Central memory CD4-positive, alpha-beta T cell (primary cell): ENCODE measurements at regions not wholly inside any gene's neighbourhood (a gene's known extent, or its start where the extent isn't known, plus 50 kb on each side); places are given as distances from the start of the nearest gene placed in this dataset.

ENCODE experiments used
- DNase-seq: peaks from one replicate; pipeline ENCODE4 v3.0.0; 2022

DNA sequence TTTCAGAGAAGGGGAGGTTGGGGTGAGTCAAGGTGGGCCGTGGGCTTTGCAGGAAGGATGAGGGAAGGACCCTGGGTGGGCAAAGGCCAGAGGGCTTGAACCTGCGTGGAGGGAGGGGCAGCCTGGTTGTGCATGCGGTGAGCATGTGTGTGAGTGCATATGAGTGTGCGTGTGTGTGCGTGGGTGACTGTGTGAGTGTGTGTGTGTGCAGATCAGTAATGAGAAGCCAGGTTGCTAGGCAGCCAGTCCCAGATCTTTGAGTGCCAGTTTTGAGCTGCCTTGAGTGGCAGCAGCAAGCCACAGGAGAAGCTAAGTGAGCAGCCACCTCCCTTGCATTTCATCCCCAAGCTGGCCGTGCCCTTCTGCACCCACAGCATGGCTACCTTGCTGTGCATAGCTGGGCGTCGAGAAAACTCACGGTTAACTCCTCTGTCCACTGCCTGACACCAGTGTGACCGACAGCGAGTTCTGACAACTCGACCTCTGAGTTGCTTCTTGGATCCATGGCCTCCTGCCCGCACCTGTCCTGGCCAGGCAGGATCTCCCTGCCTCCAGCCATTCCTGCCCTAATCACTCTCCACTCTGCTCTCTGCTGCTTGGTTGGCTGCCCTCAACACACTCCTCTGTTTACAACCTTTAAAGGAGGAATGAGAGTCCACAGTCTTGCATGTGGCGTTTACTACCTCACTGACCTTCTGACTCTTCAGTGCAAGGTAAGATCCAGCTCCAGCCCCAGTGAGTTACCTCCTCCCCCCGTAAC is 775.4 kb downstream of the TYW1 start:
- no peak for DNase-seq

DNA sequence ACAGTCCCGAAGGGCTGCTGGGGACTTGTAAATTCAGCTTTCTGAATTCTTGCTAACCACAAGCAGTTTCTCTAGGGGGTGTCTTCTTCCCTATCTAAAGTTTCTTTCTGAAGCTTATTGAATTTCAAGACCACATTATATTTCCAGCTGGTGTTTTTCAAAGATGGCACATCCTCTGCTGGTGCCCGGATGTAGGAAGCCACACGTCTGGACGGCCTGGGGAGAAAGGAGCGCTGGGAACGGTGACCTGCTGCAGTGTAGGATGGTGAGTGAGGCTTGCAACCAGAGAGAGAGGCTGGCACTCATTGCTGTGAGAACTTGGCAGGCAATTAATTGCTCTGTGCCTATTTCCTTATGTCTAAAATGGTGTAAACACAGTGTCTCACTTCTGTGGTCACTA is 776.4 kb downstream of the TYW1 start:
- DNase-seq = no peak

DNA sequence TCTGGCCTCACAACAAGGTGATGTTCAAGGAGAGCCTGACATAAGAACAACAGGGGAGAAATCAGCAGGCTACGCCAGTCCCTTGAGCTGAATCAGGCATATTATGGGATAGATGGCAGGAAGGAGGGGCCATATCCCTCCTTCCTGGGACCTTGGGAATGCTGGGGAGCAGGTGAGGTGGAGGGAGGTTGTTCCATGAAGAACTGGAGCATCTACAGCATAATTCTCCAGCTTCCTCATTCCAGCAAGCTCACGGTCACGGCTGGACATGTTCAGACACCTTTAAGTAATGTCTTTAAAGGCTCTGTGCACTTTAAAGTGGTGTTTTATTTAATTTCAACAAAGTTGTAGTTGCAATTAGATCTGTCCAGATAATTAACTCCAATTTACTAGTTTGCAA is 780.5 kb downstream of the TYW1 start:
- no peak for DNase-seq

DNA sequence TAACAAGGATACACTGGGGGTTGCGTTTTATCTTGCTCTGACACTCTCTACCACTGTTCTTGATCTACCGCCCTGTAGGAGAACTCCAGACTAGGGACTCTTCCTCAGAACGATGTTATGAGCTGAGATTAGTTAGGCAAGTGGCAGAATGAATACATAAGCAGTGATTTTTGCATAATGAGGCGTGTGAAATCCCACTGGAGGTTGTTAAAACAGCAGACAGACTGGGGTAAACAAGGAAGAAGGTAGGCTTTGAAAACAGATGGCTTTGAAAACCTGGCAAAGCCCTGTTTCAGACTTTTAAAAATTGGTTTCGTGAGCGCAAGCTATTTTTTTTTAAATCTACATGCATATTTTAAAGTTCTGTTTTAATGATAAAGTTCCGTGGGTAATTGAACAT is 785.2 kb downstream of the TYW1 start:
- DNase-seq = no peak

DNA sequence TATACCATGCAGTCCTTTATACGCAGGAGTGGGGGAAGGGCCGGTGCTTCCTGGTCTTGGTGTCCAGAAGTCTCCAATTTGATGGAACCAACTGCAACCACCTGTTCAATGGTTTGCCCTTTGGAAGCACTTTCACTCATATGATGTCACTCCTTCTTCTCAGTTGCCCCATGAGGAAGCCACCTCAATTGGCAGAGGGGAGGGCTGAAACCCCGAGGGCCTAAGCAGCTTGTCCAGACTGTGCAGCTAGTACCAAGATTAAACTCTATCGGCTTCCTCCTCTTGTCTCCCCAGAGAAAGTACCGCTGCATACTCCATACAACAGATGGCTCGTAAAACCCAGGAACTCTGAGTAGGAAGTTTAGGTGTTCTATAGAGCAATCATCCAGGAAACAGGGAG is 789.4 kb downstream of the TYW1 start:
- DNase-seq = no peak

DNA sequence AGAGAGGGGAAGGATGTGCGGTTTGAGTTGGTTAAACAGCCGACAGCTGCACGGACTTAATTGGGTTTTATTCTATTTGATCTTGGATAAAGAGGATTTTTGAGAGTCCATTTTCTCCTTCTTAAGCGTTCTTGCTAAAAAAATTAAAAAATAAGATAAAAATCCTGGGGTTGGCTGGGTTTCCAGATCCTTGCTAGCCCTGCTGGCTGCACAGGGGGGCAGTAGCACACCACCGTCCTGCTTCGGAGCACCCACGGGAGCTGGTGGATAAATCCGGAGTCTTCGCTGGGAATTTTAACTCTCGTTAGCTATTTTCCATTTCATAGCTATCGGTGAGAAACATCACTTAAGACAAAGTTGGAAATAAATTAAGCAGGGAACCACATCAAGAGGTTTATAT is 792.0 kb downstream of the TYW1 start:
- DNase-seq = no peak

DNA sequence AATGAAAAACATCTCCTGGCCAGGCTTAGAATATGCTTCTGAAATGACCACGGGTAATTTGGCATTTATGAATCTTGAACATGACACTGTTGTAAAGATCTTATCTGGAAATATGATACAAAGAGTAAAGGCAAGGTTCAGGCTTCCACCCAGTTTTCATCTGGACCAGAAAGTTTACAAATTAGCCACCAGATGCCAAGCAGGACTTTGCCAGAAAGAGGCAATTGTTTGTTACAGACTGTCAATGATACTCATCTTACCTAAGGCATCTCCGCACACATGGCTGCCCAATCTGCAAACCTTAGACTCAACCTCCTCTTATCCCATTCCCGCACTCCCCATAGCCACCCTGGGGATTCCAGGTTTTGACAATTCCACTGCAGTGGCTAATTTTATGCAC is 795.3 kb downstream of the TYW1 start:
- DNase-seq = no peak

DNA sequence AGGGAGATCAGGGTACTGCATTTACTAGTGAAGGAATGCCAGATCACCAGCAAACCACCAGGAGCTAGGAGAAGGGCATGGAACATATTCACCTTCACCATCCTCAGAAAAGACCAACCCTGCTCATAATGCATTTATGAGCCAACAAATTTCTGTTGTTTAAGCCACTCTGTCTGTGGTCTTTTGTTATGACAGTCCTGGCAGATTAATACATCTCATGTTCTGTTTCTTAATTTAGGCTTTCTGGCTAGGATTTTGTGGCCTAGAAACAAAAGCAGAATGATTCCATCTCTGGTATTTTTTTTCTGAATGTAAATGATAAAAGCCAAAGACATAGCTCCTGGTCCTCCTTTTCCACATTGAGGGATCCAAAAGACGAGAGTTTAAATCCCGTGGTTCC is 797.9 kb downstream of the TYW1 start:
- DNase-seq = no peak

DNA sequence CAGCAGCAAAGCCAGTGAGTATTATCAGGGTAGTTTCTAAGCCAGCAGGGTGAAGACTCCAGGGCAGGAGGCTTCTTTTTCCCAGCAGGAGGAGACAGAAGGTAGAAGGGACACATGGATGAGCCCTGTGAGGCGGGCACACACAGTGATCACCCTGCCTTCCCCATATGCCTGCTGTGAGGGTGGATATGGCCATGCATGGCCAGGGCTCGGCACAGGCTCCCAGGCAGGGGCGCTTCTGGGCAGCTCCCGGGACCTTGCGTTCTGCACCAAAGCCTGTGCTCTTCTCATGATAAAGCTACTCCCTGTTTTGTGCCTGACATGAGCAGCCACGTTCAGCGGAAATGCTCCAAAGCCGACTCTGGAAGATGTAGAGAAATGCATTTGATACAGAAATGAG is 807.2 kb downstream of the TYW1 start:
- no peak for DNase-seq

DNA sequence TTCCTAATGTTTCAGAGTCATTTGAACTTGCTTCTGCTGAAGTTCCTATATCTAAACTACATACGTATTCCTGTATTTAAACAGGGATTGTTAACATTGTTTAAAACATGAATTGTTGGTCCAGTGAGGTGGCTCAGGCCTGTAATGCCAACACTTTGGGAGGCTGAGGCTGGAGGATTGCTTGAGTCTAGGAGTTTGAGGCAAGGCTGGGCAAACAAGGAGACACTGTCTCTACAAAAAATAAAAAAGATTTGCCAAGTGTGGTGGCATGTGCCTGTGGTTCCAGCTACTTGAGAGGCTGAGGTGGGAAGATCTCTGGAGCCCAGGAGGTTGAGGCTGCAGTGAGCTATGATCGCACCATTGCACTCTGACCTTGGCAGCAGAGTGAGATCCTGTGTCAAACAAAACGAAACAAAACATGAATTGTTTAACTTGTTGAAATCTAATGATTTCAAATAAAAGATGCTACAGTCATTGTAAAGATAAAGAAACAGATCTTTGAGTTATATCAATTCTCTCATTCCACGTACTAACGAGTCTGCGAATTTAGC is 809.4 kb downstream of the TYW1 start:
- DNase-seq = no peak

DNA sequence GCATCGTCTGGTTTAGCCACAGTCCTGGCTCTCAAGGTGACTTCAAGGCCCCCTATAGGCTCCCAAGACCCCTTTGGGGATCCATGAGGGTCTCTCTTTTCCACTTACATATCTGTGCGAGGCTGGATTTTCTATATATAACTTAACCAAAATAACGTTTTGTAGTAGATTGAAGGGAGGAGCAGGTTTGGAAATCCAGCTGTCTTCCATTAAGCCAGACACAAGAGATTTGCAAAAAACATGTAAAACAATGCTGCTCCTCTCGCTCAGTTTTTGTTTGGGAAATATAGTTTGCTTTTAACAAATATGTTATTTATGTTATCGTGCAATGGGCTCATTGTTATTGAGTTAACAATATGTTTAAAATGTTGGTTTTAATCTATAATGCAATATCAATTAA is 811.2 kb downstream of the TYW1 start:
- no peak for DNase-seq

DNA sequence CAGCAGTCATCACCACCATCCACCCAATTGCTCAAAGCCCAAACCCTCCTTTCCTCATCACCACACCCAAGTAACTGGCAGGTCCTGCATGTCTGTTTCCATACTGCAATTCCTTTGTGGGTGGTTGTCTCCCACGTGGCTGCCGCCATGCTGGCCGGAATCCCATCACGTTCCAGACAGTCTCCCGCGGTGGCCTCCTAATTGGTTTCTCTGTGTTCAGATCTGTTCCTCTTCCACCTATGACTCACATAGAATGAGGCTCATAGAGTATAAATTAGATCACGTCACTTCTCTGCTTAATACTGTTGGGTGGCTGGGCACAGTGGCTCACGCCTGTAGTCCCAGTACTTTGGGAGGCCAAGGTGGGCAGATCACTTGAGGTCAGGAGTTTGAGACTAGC is 813.0 kb downstream of the TYW1 start:
- DNase-seq = no peak

DNA sequence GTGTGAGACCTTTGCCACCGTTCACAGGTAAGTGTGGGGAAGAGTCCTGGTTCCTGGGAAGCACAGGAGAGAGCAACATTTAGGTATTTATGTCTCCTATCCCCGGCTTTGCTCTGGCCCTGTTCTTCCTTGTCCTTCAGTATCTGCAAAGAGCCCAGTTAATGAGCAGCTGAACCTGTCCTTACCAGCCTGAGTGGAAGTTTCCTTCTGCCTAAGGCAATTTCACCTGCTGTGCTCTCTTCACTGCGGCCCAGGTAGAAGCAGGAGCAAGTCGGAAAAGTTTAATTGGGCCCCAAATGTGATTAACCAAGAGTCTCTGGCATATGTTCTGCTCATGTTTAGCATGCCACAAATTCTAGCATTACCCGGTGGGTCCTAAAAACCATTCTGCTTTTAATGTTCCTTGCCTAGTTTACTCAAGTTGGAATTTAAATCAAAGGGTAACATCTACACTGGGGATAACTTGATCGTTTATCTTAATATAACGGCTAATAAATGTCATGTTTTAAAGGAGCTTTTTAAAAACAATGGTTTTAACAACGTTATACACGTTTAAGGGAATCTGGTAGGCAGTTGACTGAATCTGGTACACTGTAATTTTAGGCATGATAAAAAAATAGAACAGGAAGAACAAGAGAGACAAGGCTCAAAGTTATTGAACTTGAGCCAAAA is 817.1 kb downstream of the TYW1 start:
- no peak for DNase-seq

DNA sequence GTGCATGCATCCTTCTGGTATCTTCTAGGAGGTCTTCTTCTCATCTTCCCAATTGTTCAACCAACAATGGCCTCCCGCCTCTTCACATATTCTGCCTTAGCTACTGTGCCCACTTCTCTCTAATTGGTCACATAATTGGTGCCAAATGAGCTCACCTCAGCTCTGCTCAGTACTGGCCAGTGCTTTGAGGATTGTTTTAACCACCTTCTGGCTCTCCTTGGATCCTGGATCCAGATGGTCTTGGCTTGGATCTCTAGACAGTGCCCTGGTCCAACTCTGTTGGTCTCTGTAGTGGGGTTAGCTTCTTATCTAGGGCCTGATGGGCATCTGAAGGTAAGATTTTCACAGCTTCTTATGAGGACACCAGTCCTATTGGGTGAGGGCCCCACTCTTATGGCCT is 820.8 kb downstream of the TYW1 start:
- DNase-seq = no peak

DNA sequence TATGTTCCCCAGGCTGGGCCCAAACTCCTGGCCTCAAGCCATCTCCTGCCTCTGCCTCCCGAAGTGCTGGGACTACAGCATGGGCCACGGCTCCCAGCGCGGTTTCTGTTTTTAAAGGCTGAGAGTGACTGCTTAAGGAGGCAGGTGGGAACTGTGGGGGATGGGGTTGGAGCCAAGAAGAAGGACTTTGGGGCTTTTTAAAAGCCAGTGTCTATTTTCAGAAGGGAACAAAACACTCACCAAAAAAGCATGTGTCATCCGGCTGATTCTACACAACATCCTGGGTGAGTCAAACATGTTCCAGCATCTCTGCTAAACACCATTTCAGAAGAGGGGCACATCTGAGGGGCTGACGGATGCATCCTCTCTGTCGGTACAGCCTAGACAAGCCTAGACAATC is 824.5 kb downstream of the TYW1 start:
- no peak for DNase-seq

DNA sequence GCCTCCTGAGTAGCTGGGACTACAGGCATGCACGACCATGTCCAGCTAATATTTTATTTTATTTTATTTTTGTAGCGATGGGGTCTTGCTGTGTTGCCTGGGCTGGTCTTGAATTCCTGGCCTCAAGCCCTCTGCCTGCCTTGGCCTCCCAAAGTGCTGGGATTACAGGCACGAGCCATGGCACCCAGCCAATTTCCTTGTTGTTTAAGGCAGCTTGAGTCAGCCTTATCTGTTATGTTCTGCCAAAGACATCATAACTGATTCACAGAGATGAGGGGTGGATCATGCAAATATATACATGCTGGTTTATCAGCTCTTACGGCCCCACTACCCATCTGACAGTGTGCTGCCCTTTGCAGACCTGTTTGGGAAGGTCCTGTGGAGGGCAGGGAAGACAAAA is 826.7 kb downstream of the TYW1 start:
- DNase-seq = no peak

DNA sequence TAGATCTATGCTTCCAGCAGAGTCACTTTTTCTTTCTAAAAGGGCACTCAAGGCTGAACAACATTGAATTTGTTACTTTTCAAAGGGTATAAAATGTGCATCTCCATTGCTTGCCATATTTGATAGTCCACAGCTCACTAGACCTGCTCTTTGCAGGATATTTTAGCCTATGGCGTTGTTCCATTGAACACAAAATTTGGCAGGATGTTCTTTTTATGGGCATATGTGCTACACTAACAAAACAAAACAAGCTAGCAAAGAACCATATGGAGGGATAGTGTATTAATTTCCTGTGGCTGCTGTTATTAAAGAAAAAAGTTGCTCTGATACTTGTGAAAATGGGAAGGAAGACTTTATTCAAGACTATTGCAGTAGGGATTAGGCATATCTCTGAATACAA is 828.7 kb downstream of the TYW1 start:
- DNase-seq = no peak

DNA sequence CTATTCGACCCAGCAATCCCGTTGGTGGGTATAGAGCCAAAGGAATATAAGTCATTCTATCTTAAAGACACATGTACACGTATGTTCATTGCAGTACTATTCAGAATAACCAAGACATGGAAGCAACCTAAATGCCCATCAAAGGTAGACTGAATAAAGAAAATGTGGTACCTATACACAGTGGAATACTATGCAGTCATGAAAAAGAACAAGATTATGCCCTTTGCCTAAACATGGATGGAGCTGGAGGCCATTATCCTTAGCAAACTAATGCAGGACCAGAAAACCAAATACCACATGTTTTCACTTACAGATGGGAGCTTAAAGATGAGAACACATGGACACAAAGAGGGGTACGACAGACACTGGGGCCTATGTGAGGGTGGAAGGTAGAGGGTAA is 845.3 kb downstream of the TYW1 start:
- DNase-seq = no peak

DNA sequence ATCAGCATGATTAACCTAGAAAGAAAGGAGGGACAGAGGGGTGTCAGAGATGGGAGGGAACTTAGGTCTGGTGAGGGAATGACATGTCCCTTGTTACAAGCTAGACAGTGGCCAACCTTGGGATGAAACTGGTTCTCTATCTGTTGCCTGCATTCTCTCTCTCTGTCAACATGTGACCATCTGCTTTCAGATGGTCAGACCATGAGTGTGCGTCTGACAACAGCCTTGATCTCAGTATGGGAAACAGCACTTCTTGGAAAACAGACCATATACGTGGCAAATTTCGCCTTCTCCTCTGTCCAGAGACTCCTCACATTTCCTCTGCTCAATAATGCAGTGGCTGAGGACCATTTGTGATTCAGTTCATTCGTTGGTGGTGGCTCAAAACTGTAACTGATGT is 845.9 kb downstream of the TYW1 start:
- DNase-seq = no peak

DNA sequence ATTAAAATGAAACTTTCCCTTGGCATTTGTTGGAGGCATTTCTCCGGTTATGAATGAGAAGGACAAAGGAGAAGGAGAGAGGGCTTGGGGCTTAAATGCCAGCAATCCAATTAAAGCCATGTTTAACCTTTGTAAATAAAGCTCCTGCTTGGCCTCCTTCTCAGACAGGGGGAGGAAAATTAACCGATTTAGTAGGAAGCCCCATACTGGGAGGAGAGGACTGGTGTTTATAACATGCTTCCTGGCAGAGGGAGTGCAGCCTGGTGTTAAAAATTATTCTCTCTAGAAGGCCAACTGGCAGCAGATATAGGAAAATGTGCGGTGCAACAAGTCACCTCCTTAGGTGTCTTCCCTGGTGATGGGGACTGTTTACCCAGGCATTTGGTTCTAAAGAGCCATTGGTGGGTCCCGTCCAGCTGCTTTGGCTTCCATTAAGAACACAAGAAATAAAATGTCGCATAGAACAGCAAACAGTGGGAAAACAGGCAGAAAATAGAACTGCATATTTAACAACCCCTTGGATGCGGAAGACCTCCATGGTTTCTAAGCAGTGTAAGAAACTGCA is 846.5 kb downstream of the TYW1 start:
- DNase-seq = no peak

DNA sequence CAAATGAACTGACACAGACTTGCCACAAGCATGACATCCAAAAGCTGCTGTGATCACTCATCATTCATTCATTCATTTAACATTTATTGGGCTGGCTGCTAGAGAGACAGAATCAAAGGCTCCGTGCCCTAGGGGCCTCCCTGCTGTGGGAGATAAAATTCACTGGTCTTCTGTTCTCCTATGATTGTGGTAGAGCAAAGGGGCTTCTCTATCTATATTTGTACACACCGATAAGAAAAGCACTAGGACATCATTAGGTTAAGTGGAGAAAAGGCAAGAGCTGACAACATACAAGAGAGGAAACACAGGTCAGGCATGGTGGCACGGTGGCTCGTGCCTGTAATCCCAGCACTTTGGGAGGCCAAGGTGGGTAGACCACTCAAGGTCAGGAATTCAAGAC is 847.0 kb downstream of the TYW1 start:
- no peak for DNase-seq

DNA sequence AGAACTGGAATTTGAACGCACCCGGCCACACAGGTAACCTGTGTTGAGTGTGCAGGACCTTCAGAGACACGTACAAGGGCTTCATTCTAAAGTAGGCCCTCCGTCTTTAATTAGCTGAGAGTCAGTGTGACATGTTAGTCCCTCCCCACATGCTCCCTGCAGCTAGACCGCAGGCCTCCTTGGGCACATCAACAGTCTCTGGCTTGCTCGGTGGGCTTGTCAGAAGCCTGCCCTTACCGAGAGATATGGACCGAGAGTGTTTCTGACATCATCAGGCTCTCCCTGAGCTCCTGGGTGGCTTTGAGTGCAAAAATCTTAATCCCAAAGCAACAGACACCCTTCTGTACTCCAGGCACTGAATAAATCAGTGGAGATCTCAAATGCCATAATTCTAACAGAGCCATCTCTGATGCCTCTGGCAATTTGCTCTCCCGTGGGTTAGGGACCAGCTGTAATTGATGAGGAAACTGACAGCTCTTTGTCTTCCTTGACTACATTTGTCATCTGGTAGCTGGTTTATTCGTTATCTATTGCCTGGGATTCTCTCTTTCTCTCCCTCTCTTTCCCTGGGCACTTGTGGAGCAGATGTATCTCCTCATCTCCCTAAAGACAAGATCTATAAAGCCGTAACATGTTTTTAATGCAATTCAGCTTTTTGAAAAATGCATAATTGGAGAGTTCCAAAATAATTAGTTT is 850.6 kb downstream of the TYW1 start:
- no peak for DNase-seq
